ENCODE measurements at regions not wholly inside any gene's neighbourhood (a gene's known extent, or its start where the extent isn't known, plus 50 kb on each side); places are given as distances from the start of the nearest gene placed in this dataset.

GRCh38 chr13:105502193-105502592 is 1033.3 kb downstream of the EFNB2 start:
- no peaks in the 10 kb centered on the region for H3K79me2 ChIP-seq (ENCODE audit: control insufficient read depth, low read length)
- H3F3A ChIP-seq (ENCODE audit: control insufficient read depth, insufficient read depth) = no peaks in the 10 kb centered on the region
- H3K36me3 ChIP-seq (ENCODE audit: control insufficient read depth, low read length) = no peaks in the 10 kb centered on the region
- no peak overlapping the region for H3K27ac ChIP-seq (ENCODE audit: low read depth, low read length)
- H3K9me2 ChIP-seq (replicated peaks; ENCODE audit: control insufficient read depth, low read length) = no peaks in the 10 kb centered on the region
- TF ChIP-seq EZH2phosphoT487 (IDR thresholded peaks at IDR 0.05; ENCODE audit: borderline replicate concordance, low read length) (no peak), CTCF (IDR thresholded peaks at IDR 0.05; ENCODE audit: low read depth, low read length, poor library complexity, severe bottlenecking) (no peak)
- H3K4me2 ChIP-seq (ENCODE audit: low read length) = no peak overlapping the region
- no peaks in the 10 kb centered on the region for H3K9me3 ChIP-seq (ENCODE audit: control insufficient read depth, insufficient read depth, low read length)
- H3K4me3 ChIP-seq (ENCODE audit: low read length) = no peak overlapping the region
- H3K27me3 ChIP-seq (ENCODE audit: control insufficient read depth, low read length) = no peaks in the 10 kb centered on the region
- H3K4me1 ChIP-seq (ENCODE audit: control insufficient read depth, low read length) = no peaks in the 10 kb centered on the region
- no peaks in the 10 kb centered on the region for H4K20me1 ChIP-seq (ENCODE audit: control insufficient read depth, insufficient read depth, low read depth, low read length)

GRCh38 chr13:105497597-105497996 is 1037.9 kb downstream of the EFNB2 start:
- Histone ChIP-seq H3K27me3 (ENCODE audit: control insufficient read depth, low read length) (no peaks in the 10 kb centered on the region), H3K79me2 (ENCODE audit: control insufficient read depth, low read length) (no peaks in the 10 kb centered on the region), H4K20me1 (ENCODE audit: control insufficient read depth, insufficient read depth, low read depth, low read length) (no peaks in the 10 kb centered on the region), H3K9me2 (replicated peaks; ENCODE audit: control insufficient read depth, low read length) (no peaks in the 10 kb centered on the region), H3F3A (ENCODE audit: control insufficient read depth, insufficient read depth) (no peaks in the 10 kb centered on the region), H3K4me3 (ENCODE audit: low read length) (no peak overlapping the region), H3K4me1 (ENCODE audit: control insufficient read depth, low read length) (no peaks in the 10 kb centered on the region), H3K27ac (ENCODE audit: low read depth, low read length) (no peak overlapping the region), H3K36me3 (ENCODE audit: control insufficient read depth, low read length) (no peaks in the 10 kb centered on the region), H3K9me3 (ENCODE audit: control insufficient read depth, insufficient read depth, low read length) (no peaks in the 10 kb centered on the region), H3K4me2 (ENCODE audit: low read length) (no peak overlapping the region)
- no peak for TF ChIP-seq CTCF (IDR thresholded peaks at IDR 0.05; ENCODE audit: low read depth, low read length, poor library complexity, severe bottlenecking)
- no peak for TF ChIP-seq EZH2phosphoT487 (IDR thresholded peaks at IDR 0.05; ENCODE audit: borderline replicate concordance, low read length)

GRCh38 chr13:105492216-105492615 is 1043.2 kb downstream of the EFNB2 start:
- Histone ChIP-seq H3K9me3 (ENCODE audit: control insufficient read depth, insufficient read depth, low read length) (no peaks in the 10 kb centered on the region), H3K4me1 (ENCODE audit: control insufficient read depth, low read length) (no peaks in the 10 kb centered on the region), H4K20me1 (ENCODE audit: control insufficient read depth, insufficient read depth, low read depth, low read length) (no peaks in the 10 kb centered on the region), H3K4me2 (ENCODE audit: low read length) (no peak overlapping the region), H3K36me3 (ENCODE audit: control insufficient read depth, low read length) (no peaks in the 10 kb centered on the region), H3K9me2 (replicated peaks; ENCODE audit: control insufficient read depth, low read length) (no peaks in the 10 kb centered on the region), H3K4me3 (ENCODE audit: low read length) (no peak overlapping the region), H3K27ac (ENCODE audit: low read depth, low read length) (no peak overlapping the region), H3F3A (ENCODE audit: control insufficient read depth, insufficient read depth) (no peaks in the 10 kb centered on the region), H3K27me3 (ENCODE audit: control insufficient read depth, low read length) (no peaks in the 10 kb centered on the region), H3K79me2 (ENCODE audit: control insufficient read depth, low read length) (no peaks in the 10 kb centered on the region)
- TF ChIP-seq EZH2phosphoT487 (IDR thresholded peaks at IDR 0.05; ENCODE audit: borderline replicate concordance, low read length) = no peak
- TF ChIP-seq CTCF (IDR thresholded peaks at IDR 0.05; ENCODE audit: low read depth, low read length, poor library complexity, severe bottlenecking) = no peak

GRCh38 chr13:105491345-105491744 is 1044.1 kb downstream of the EFNB2 start:
- Histone ChIP-seq H3K4me2 (ENCODE audit: low read length) (no peak overlapping the region), H3K36me3 (ENCODE audit: control insufficient read depth, low read length) (no peaks in the 10 kb centered on the region), H3K79me2 (ENCODE audit: control insufficient read depth, low read length) (no peaks in the 10 kb centered on the region), H3K4me1 (ENCODE audit: control insufficient read depth, low read length) (no peaks in the 10 kb centered on the region), H4K20me1 (ENCODE audit: control insufficient read depth, insufficient read depth, low read depth, low read length) (no peaks in the 10 kb centered on the region), H3K9me3 (ENCODE audit: control insufficient read depth, insufficient read depth, low read length) (no peaks in the 10 kb centered on the region), H3K9me2 (replicated peaks; ENCODE audit: control insufficient read depth, low read length) (no peaks in the 10 kb centered on the region), H3K27ac (ENCODE audit: low read depth, low read length) (no peak overlapping the region), H3K4me3 (ENCODE audit: low read length) (no peak overlapping the region), H3K27me3 (ENCODE audit: control insufficient read depth, low read length) (no peaks in the 10 kb centered on the region), H3F3A (ENCODE audit: control insufficient read depth, insufficient read depth) (no peaks in the 10 kb centered on the region)
- no peak for TF ChIP-seq EZH2phosphoT487 (IDR thresholded peaks at IDR 0.05; ENCODE audit: borderline replicate concordance, low read length)
- TF ChIP-seq CTCF (IDR thresholded peaks at IDR 0.05; ENCODE audit: low read depth, low read length, poor library complexity, severe bottlenecking) = no peak
